ENCODE measurements at regions not wholly inside any gene's neighbourhood (a gene's known extent, or its start where the extent isn't known, plus 50 kb on each side); places are given as distances from the start of the nearest gene placed in this dataset.

GRCh38 chr7:130896051-130896881, 162.3 kb upstream of the KLF14 start:
- no peak for DNase-seq (ENCODE audit: low spot score)

DNA sequence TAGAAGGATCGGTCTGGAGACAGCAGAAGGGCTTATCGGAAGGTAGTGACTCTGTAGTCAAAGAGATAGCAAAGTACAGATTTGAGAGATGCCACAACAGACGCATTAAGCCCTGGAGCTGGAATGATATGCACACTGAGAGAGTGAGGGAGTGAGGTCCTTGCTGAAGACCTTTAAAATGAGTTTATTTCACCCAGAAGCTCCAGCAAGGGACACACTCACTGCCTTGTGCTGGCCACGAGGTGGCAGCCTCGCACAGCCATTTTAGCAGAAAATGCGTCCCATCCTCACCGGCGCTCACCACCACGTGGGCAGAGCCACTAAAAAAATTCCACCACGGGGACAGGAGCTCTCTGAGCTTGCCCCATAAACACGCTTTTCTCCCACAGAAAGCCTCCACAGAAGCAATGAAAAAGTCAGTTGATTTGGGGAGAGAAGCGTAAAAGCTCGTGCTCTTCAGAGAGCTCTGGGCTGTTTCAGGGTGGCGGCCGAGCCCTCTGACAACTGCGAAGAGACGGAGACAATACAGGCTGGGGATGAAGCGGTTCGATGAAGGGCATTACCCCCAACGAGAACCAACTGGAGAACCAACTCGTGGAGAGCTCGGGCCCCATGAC, 163.0 kb upstream of the KLF14 start:
- no peak for DNase-seq (ENCODE audit: low spot score)

GRCh38 chr7:130897515-130898419, 163.8 kb upstream of the KLF14 start:
- no peak for DNase-seq (ENCODE audit: low spot score)

GRCh38 chr7:130899071-130899560, 165.1 kb upstream of the KLF14 start:
- DNase-seq (ENCODE audit: low spot score) = no peak

DNA sequence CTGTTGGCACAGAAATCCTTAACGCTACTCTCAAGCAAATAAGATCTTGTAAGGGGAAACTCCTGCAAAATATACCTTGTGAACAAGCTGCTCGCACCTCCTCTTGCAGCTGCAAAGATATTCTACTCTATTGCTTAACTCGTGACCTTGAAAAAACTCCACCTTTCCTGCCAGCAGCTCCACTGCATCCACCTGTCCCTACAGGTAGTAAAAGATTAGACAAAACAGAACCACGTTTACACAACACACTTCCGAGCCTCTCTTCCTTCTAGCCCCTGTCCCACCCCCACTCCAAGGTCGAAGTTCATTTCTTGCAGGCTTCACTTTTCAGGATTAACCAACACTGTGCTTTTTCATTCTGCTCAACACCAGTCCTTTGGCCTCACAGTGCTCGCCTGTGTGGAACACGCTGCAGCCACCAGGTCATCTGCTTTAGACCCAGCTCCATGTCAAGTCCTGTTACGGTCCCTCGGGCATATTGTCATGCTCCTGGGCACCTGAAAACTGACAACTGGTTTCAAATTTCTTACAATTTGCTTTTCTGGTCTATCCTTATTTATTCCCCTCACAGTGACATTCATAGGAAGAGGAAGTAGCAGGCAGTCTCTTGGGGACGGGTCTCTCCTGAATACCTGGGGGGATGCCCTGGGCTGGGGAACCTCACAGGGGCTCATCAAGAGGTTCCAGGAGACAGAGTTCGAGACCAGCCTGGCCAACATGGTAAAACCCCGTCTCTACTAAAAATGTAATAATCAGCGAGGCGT, 165.8 kb upstream of the KLF14 start:
- no peak for DNase-seq (ENCODE audit: low spot score)

DNA sequence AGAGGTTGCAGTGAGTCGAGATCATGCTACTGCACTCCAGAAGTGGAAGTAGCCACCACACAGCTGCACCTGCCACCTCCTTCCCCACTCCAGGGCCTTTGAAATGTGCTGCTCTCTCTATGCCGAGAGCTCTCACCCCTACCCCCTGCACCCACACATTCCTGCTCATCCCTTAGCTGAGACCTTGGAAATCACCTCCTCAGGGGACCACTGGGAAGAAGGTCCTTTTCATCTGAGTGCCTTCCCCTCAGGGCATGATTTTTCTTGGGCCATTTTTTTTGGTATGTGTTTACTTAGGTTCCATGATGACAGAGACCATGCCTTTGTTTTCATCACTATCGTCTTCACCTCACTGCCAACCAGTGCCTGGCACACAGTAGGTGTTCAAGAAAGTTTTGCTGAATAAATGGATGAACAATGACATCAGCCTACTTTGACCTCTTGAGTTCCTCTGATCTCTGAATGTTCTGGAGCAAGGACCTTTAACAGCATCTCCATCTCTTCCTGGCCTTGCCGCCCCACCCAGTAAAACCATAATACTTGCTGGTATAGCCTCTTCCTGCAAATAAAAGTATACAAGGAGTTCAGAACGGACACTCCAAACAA, 166.6 kb upstream of the KLF14 start:
- no peak for DNase-seq (ENCODE audit: low spot score)

DNA sequence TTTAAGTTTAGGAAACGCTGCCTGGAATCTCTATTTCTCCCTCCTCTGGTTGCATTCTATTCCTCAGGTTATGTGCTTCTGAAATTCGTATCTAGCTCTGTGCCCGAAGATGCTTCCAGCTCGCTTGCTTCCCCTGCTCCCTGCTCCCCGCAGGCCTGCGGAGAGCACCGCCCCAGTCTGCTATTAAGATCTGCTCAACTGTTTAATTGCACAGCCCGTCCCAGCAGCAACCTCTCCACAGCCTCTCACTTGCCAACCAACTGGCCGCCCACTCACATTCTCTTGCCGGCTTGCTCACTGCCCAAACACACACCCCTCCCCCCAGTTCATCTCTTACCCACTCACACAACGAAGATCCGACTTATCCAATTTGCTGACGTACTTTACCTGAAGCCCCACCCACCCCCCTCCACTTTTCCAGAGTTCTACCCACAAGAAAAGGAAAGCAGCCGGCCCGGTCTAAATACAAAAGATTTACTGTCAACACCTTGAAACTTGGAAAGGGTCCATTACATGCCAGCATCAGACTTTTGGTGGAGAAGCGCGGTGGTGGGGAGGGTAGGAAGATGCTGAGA, 167.3 kb upstream of the KLF14 start:
- no peak for DNase-seq (ENCODE audit: low spot score)

DNA sequence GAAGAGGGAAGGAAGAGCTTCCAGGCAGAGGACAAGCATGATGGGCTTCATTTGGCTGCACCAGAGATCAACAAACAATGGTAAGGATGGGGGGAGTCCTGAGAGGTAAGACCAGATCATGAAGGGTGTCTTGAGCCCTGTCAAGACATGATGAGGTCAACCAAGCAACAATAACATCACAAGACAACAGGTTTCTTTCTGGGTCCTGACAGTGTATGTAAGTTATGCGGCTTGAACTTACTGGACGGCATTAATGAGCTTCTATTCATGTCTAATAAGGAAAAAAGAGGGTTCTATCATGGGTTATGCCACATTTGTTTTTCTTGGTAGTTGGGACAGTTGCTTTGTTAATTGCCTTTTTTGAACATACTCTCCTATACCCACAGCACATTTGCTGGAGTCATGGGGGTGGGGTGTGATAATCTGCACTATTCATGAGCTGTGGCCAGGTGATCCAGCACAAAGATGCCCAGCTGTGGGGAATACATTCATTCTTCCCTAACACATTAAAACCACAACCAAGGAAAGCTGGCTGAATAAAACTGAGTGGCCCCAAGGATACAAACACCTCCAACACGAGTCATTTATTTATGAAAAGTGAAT, 168.8 kb upstream of the KLF14 start:
- no peak for DNase-seq (ENCODE audit: low spot score)

GRCh38 chr7:130903358-130903974, 169.5 kb upstream of the KLF14 start:
- no peak for DNase-seq (ENCODE audit: low spot score)

DNA sequence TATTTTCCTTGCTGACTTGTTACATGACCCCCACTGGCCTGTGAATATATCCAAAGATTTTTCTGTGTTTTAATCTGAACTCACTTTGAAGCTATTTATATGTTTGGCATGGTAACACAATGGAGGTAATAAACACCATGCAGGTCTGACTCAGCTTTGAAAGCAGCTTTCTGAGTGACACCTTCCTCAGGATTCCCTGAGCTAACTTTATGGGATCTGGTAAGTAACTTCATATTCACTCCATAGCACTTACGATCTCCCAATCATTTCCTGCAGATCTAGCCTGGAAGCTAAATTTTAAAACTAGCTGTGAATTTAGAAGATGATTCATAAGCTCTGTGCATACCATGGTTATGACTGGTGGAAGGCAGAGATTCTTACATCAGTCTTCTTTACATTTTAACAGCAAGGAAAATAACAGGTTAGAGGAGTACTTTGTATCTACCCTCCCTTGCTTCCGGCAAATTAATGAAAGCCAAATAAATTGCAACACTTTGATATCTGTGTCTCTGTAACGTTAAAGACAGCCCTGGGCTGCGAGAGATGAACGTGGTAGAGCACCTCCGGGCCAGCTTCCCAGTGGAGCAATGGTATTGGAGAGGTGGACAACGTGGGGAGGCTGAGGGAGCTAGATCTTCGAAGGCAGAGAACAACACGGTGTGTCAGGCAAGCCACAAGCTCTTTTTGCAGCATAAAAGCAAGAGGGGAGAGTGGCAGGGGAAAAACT, 170.2 kb upstream of the KLF14 start:
- DNase-seq (ENCODE audit: low spot score) = no peak

DNA sequence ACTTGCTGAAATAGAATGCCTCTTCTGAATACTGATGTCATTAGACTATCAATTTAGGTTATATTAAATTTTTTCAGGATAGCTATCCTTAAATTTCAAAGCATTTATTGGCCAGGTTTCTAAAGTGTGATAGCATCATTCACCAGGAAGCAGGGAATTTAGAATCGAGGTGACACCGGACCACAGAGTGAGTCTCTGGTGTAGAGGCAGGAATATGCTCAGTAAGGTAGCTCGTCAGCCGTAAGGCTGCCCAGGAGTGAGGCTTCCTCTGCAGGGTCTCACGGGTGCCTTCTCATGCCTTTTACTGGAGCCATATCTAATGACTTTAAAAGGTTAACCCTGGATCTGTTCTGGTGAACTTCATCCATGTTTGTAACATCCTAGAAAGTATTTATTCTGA, 170.8 kb upstream of the KLF14 start:
- no peak for DNase-seq (ENCODE audit: low spot score)

GRCh38 chr7:130906575-130906974, 172.6 kb upstream of the KLF14 start:
- DNase-seq (ENCODE audit: low spot score) = no peak

GRCh38 chr7:130907439-130907838, 173.4 kb upstream of the KLF14 start:
- no peak for DNase-seq (ENCODE audit: low spot score)

GRCh38 chr7:130908345-130909160, 174.5 kb upstream of the KLF14 start:
- no peak for DNase-seq (ENCODE audit: low spot score)

- no peak for DNase-seq (ENCODE audit: low spot score)
Measured at GRCh38 chr7:130909161-130909836, 175.3 kb upstream of the KLF14 start.

DNA sequence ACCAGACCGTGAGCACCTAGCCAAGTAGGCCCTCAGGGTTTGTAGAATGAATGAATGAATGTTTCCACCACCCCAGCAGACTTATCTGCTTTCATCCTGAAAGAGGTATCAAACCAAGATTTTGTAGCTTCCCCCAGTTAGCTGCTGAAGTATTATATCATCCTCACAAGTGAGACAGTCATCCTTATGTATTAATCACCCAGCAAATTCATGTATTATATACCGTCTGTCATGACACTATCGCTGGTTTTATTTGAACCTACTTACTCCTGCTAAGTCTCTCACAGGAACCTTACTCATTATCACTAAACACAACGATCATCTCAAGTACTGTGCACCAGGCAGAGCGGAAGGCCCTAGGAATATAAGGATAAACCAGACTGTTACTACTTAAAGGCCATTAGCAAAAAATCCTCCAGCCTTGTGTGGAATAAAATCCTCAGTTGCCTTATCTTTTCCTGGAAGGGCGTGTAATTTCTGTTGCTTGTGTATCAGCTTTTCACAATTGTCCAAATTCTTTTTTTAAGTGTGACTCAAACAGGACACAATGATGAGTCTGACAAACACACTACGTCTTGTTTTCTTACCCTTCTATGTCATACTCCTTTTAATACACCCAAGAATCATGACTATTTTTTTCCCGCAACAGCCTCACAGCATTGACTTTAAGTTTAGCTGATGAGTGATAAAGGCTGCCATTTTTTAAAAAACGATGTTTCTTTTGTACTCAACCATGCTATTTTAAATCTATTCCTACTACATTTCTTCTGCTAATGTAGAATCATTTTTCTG, 176.1 kb upstream of the KLF14 start:
- no peak for DNase-seq (ENCODE audit: low spot score)
